CD14-positive monocyte (primary cell): ENCODE measurements at regions not wholly inside any gene's neighbourhood (a gene's known extent, or its start where the extent isn't known, plus 50 kb on each side); places are given as distances from the start of the nearest gene placed in this dataset.

Experiments used
- DNase-seq, 3 donors: peaks; one replicate each; pipeline ENCODE4 v3.0.0-alpha.2; 2011 to 2022
- H2AFZ ChIP-seq: 2 replicates; pipeline ENCODE4 v1.6.0; 2012; ENCODE audit warnings: mild to moderate bottlenecking, low read depth, low read length, inconsistent platforms; ENCODE audit not compliant: insufficient read depth, poor library complexity, severe bottlenecking
- H3K27ac ChIP-seq, 2 donors: 1 replicate in 1 of 2; 2 replicates in 1 of 2; pipeline ENCODE4 v1.5.1; 2012 to 2013; ENCODE audit warnings: low read length in 2 of 2, control low read depth in 1 of 2, inconsistent platforms in 1 of 2, low read depth in 1 of 2, mild to moderate bottlenecking in 1 of 2
- H3K27me3 ChIP-seq, 2 donors: one replicate each; pipeline versions ENCODE4 v1.6.0 to v1.6.1; 2011 to 2013; ENCODE audit warnings: low read length in 2 of 2; ENCODE audit not compliant: control insufficient read depth in 2 of 2, insufficient read depth in 2 of 2
- H3K36me3 ChIP-seq, 2 donors: replicated peaks in 1 of 2; 1 replicate in 1 of 2; 2 replicates in 1 of 2; pipeline versions ENCODE4 v1.5.1 to v1.6.1; 2012 to 2013; ENCODE audit warnings: low read length in 2 of 2, control low read depth in 1 of 2, inconsistent platforms in 1 of 2, mild to moderate bottlenecking in 1 of 2; ENCODE audit not compliant: insufficient read depth in 2 of 2, control insufficient read depth in 1 of 2
- H3K4me1 ChIP-seq, 2 donors: 1 replicate in 1 of 2; 2 replicates in 1 of 2; pipeline versions ENCODE4 v1.5.1 to v1.6.1; 2012 to 2013; ENCODE audit warnings: low read length in 2 of 2, control low read depth in 1 of 2, inconsistent platforms in 1 of 2, mild to moderate bottlenecking in 1 of 2, moderate library complexity in 1 of 2; ENCODE audit not compliant: insufficient read depth in 2 of 2, control insufficient read depth in 1 of 2
- H3K4me2 ChIP-seq: replicated peaks from 2 replicates; pipeline ENCODE3; 2012; ENCODE audit warnings: low read length, moderate library complexity, mild to moderate bottlenecking; ENCODE audit not compliant: poor library complexity, severe bottlenecking; ENCODE audit errors: extremely low read depth
- H3K4me3 ChIP-seq, 3 experiments: fragments of 200-600 bp in 1 of 3; sonication (generic) in 1 of 3; replicated peaks in 1 of 3; 1 replicate in 2 of 3; 2 replicates in 1 of 3; pipeline ENCODE4 v1.5.1; 2011 to 2013; ENCODE audit warnings: low read length in 3 of 3, mild to moderate bottlenecking in 3 of 3, control low read depth in 2 of 3, low read depth in 2 of 3, inconsistent platforms in 1 of 3, moderate library complexity in 1 of 3
- H3K79me2 ChIP-seq: 2 replicates; pipeline ENCODE4 v1.6.0; 2012; ENCODE audit warnings: mild to moderate bottlenecking, control low read depth, inconsistent platforms, low read length, moderate library complexity; ENCODE audit not compliant: insufficient read depth
- H3K9ac ChIP-seq: 2 replicates; pipeline ENCODE4 v1.6.0; 2017; ENCODE audit warnings: low read length, mild to moderate bottlenecking; ENCODE audit not compliant: insufficient read depth, poor library complexity, severe bottlenecking
- H3K9me3 ChIP-seq, 2 donors: replicated peaks in 1 of 2; 1 replicate in 1 of 2; 2 replicates in 1 of 2; pipeline versions ENCODE4 v1.5.1 to v1.6.1; 2012 to 2013; ENCODE audit warnings: low read length in 2 of 2, control low read depth in 1 of 2; ENCODE audit not compliant: control insufficient read depth in 1 of 2, insufficient read depth in 1 of 2
- H4K20me1 ChIP-seq: 2 replicates; pipeline ENCODE4 v1.6.0; 2012; ENCODE audit warnings: mild to moderate bottlenecking, low read length, control low read depth, moderate library complexity; ENCODE audit not compliant: insufficient read depth
- H3K27ac Mint-ChIP-seq, 7 donors: one replicate each; pipeline ENCODE4 v1.8.0; 2020; ENCODE audit warnings: mild to moderate bottlenecking in 7 of 7, mixed read lengths in 7 of 7, moderate library complexity in 6 of 7, inconsistent platforms in 2 of 7
- H3K27me3 Mint-ChIP-seq, 3 donors: one replicate each; pipeline ENCODE4 v1.8.0; 2021 to 2022; ENCODE audit warnings: low read depth in 3 of 3, mild to moderate bottlenecking in 3 of 3, mixed read lengths in 3 of 3, moderate library complexity in 3 of 3, inconsistent platforms in 1 of 3
- H3K36me3 Mint-ChIP-seq, 2 donors: one replicate each; pipeline ENCODE4 v1.8.0; 2020; ENCODE audit warnings: mixed read lengths in 2 of 2, inconsistent platforms in 1 of 2, mild to moderate bottlenecking in 1 of 2
- H3K4me1 Mint-ChIP-seq: one replicate; pipeline ENCODE4 v1.8.0; 2020; ENCODE audit warnings: mild to moderate bottlenecking, mixed read lengths
- H3K4me3 Mint-ChIP-seq, 2 donors: one replicate each; pipeline ENCODE4 v1.8.0; 2020; ENCODE audit warnings: mild to moderate bottlenecking in 2 of 2, mixed read lengths in 2 of 2, moderate library complexity in 1 of 2
- H3K9me3 Mint-ChIP-seq, 7 donors: one replicate each; pipeline ENCODE4 v1.8.0; 2020 to 2022; ENCODE audit warnings: mixed read lengths in 7 of 7, mild to moderate bottlenecking in 6 of 7, moderate library complexity in 6 of 7, inconsistent platforms in 2 of 7
- WGBS: methylation state at CpG from one replicate; pipeline ENCODE4 v1.1.5; 2013; ENCODE audit warnings: missing lambda C conversion rate; ENCODE audit not compliant: insufficient coverage; 5-methylcytosine and 5-hydroxymethylcytosine counted together
- intact Hi-C, 2 donors: fragments of 100-400 bp; cut with micrococcal nuclease; formaldehyde crosslinking; loops; one replicate each; pipeline versions ENCODE4 v1.15.0 to v1.15.1; 2023
- TF ChIP-seq, protein P1 (sequence below): fragments of 200-600 bp; IDR thresholded peaks from one replicate; pipeline ENCODE4 v1.8.0; 2022; ENCODE audit warnings: antibody characterized with exemption, mild to moderate bottlenecking

GRCh38 chr16:79899316-79899715 lies 298.8 kb upstream of the MAF start:
- Histone ChIP-seq H3K9me3 (no peaks in the 10 kb centered on the region), H3K27ac (no peak overlapping the region), H3K4me2 (no peak overlapping the region), H3K36me3 (no peaks in the 10 kb centered on the region), H3K4me1 (no peaks in the 10 kb centered on the region), H3K79me2 (no peaks in the 10 kb centered on the region), H3K27me3 (no peaks in the 10 kb centered on the region), H4K20me1 (no peaks in the 10 kb centered on the region), H2AFZ (no peak overlapping the region), H3K4me3 (no peak overlapping the region), H3K9ac (no peak overlapping the region)
- Mint-ChIP-seq H3K4me1 (no peaks in the 10 kb centered on the region), H3K36me3 (no peaks in the 10 kb centered on the region), H3K27me3 (no peaks in the 10 kb centered on the region), H3K9me3 (peaks cover 0 to 3% (median 2%) of the 10 kb centered on the region in 7 donors), H3K4me3 (no peak overlapping the region), H3K27ac (peak overlapping the region in 1 of 7 donors; percentile 8)
- intact Hi-C loops, result no loop called here
- TF ChIP-seq, protein P1, sequence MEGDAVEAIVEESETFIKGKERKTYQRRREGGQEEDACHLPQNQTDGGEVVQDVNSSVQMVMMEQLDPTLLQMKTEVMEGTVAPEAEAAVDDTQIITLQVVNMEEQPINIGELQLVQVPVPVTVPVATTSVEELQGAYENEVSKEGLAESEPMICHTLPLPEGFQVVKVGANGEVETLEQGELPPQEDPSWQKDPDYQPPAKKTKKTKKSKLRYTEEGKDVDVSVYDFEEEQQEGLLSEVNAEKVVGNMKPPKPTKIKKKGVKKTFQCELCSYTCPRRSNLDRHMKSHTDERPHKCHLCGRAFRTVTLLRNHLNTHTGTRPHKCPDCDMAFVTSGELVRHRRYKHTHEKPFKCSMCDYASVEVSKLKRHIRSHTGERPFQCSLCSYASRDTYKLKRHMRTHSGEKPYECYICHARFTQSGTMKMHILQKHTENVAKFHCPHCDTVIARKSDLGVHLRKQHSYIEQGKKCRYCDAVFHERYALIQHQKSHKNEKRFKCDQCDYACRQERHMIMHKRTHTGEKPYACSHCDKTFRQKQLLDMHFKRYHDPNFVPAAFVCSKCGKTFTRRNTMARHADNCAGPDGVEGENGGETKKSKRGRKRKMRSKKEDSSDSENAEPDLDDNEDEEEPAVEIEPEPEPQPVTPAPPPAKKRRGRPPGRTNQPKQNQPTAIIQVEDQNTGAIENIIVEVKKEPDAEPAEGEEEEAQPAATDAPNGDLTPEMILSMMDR, result no peak
- WGBS, result no CpG with 5 or more reads among the region's 3 CpGs
- no peak for DNase-seq

GRCh38 chr16:79898703-79899102 lies 298.2 kb upstream of the MAF start:
- H3K4me1 Mint-ChIP-seq, result no peaks in the 10 kb centered on the region
- no peak for DNase-seq
- H3K27ac Mint-ChIP-seq, result no peak overlapping the region
- H3K79me2 ChIP-seq, result no peaks in the 10 kb centered on the region
- no peaks in the 10 kb centered on the region for H3K27me3 Mint-ChIP-seq
- intact Hi-C loops, result no loop called here
- H3K27me3 ChIP-seq, result no peaks in the 10 kb centered on the region
- no peaks in the 10 kb centered on the region for H3K36me3 Mint-ChIP-seq
- no peaks in the 10 kb centered on the region for H3K36me3 ChIP-seq
- no peak overlapping the region for H2AFZ ChIP-seq
- no peaks in the 10 kb centered on the region for H3K4me1 ChIP-seq
- H3K4me3 ChIP-seq, result no peak overlapping the region
- H3K27ac ChIP-seq, result no peak overlapping the region
- no peaks in the 10 kb centered on the region for H4K20me1 ChIP-seq
- TF ChIP-seq, protein P1, result no peak
- H3K4me3 Mint-ChIP-seq, result no peak overlapping the region
- no peak overlapping the region for H3K9ac ChIP-seq
- peaks cover 0 to 3% (median 2%) of the 10 kb centered on the region in 7 donors for H3K9me3 Mint-ChIP-seq
- H3K9me3 ChIP-seq, result no peaks in the 10 kb centered on the region
- no CpG with 5 or more reads among the region's 3 CpGs for WGBS
- no peak overlapping the region for H3K4me2 ChIP-seq
